ENCODE measurements at regions not wholly inside any gene's neighbourhood (a gene's known extent, or its start where the extent isn't known, plus 50 kb on each side); places are given as distances from the start of the nearest gene placed in this dataset.

- H3K27ac ChIP-seq (replicated peaks) = no peak overlapping the region
- H3K36me3 ChIP-seq = no peaks in the 10 kb centered on the region
- intact Hi-C loops (cut with micrococcal nuclease) = no loop called here
- no peak for DNase-seq
- TF ChIP-seq CTCF (IDR thresholded peaks at IDR 0.05; ENCODE audit: borderline replicate concordance) = no peak
- no peaks in the 10 kb centered on the region for H3K4me1 ChIP-seq
- no peaks in the 10 kb centered on the region for H3K27me3 ChIP-seq (ENCODE audit: low read depth)
- peaks cover 20% of the 10 kb centered on the region for H3K9me3 ChIP-seq (replicated peaks)
- H3K4me3 ChIP-seq = no peak overlapping the region
Observed at GRCh38 chr21:15401331-15401730, 328.5 kb upstream of the USP25 start.

GRCh38 chr21:15405214-15405613 lies 324.6 kb upstream of the USP25 start:
- TF ChIP-seq CTCF (IDR thresholded peaks at IDR 0.05; ENCODE audit: borderline replicate concordance) = no peak
- Histone ChIP-seq H3K36me3 (no peaks in the 10 kb centered on the region), H3K9me3 (replicated peaks) (peaks cover 13% of the 10 kb centered on the region), H3K27me3 (ENCODE audit: low read depth) (no peaks in the 10 kb centered on the region), H3K27ac (replicated peaks) (no peak overlapping the region), H3K4me1 (no peaks in the 10 kb centered on the region), H3K4me3 (no peak overlapping the region)
- no peak for DNase-seq
- intact Hi-C loops (cut with micrococcal nuclease) = no loop called here

GRCh38 chr21:15406791-15407190 lies 323.0 kb upstream of the USP25 start:
- TF ChIP-seq CTCF (IDR thresholded peaks at IDR 0.05; ENCODE audit: borderline replicate concordance) = no peak
- Histone ChIP-seq H3K27me3 (ENCODE audit: low read depth) (no peaks in the 10 kb centered on the region), H3K36me3 (no peaks in the 10 kb centered on the region), H3K27ac (replicated peaks) (no peak overlapping the region), H3K9me3 (replicated peaks) (peaks cover 11% of the 10 kb centered on the region), H3K4me3 (no peak overlapping the region), H3K4me1 (no peaks in the 10 kb centered on the region)
- DNase-seq = no peak
- intact Hi-C loops (cut with micrococcal nuclease) = no loop called here

GRCh38 chr21:15407585-15407984 lies 322.2 kb upstream of the USP25 start:
- no peaks in the 10 kb centered on the region for H3K27me3 ChIP-seq (ENCODE audit: low read depth)
- H3K36me3 ChIP-seq = no peaks in the 10 kb centered on the region
- no peak for DNase-seq
- H3K4me1 ChIP-seq = no peaks in the 10 kb centered on the region
- TF ChIP-seq CTCF (IDR thresholded peaks at IDR 0.05; ENCODE audit: borderline replicate concordance) = no peak
- peaks cover 10% of the 10 kb centered on the region for H3K9me3 ChIP-seq (replicated peaks)
- intact Hi-C loops (cut with micrococcal nuclease) = no loop called here
- no peak overlapping the region for H3K4me3 ChIP-seq
- no peak overlapping the region for H3K27ac ChIP-seq (replicated peaks)

GRCh38 chr21:15408089-15408488 lies 321.7 kb upstream of the USP25 start:
- Histone ChIP-seq H3K36me3 (no peaks in the 10 kb centered on the region), H3K27me3 (ENCODE audit: low read depth) (no peaks in the 10 kb centered on the region), H3K9me3 (replicated peaks) (peaks cover 5% of the 10 kb centered on the region), H3K4me1 (no peaks in the 10 kb centered on the region), H3K27ac (replicated peaks) (no peak overlapping the region), H3K4me3 (no peak overlapping the region)
- DNase-seq = no peak
- intact Hi-C loops (cut with micrococcal nuclease) = no loop called here
- no peak for TF ChIP-seq CTCF (IDR thresholded peaks at IDR 0.05; ENCODE audit: borderline replicate concordance)

- Histone ChIP-seq H3K4me3 (no peak overlapping the region), H3K36me3 (no peaks in the 10 kb centered on the region), H3K4me1 (no peaks in the 10 kb centered on the region), H3K9me3 (replicated peaks) (no peaks in the 10 kb centered on the region), H3K27ac (replicated peaks) (no peak overlapping the region), H3K27me3 (ENCODE audit: low read depth) (no peaks in the 10 kb centered on the region)
- DNase-seq = no peak
- intact Hi-C loops (cut with micrococcal nuclease) = no loop called here
- TF ChIP-seq CTCF (IDR thresholded peaks at IDR 0.05; ENCODE audit: borderline replicate concordance) = no peak
Observed at GRCh38 chr21:15409031-15409430, 320.8 kb upstream of the USP25 start.

All from left ventricle myocardium inferior (tissue), 1 donor.